ENCODE measurements at regions not wholly inside any gene's neighbourhood (a gene's known extent, or its start where the extent isn't known, plus 50 kb on each side); places are given as distances from the start of the nearest gene placed in this dataset.

DNA sequence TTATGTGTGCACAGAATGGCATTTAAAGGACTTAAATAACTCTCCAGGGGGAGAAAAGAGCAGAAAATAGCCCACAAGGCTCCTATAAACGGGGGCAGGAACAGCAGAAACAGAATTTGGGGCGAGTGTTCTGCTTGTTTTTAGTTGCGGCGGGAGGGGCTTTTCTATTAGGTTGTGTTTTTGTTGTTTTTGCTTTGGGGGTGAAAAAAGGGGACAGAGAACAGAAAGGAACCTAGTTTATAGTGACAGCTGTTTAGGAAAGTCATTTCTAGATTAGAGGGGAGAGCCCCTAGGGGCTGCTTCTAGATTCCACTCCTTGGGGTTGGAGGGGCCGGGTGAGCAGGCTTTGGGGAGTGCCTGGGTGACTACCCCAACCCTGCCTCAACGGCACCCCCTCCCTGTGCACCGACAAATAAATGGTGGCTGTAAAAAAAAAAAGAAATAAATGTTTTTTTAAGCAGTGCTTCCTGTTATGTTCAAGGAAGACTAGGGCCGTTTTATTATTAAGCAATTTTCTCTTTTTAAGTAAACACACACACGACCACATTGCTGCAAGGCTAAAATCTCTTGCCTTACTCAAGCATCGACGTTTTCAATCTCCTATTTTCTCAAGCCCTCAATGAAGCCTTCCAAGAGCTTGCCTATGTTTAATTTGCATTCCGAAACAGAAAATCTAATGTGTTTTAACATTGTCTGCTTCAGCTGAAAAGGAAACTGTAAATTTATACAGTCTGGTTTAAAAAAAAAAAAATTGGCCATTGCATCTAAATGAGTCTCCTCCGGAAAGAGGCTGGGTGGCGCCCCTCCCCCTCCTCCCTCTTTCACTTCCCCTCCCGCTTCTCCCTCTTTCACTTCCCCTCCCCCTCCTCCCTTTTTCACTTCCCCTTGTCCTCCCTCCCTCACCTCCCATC is 123.3 kb upstream of the TBL1X start:
- FAIRE-seq = no peak
- no peak for DNase-seq (ENCODE audit: low spot score)

DNA sequence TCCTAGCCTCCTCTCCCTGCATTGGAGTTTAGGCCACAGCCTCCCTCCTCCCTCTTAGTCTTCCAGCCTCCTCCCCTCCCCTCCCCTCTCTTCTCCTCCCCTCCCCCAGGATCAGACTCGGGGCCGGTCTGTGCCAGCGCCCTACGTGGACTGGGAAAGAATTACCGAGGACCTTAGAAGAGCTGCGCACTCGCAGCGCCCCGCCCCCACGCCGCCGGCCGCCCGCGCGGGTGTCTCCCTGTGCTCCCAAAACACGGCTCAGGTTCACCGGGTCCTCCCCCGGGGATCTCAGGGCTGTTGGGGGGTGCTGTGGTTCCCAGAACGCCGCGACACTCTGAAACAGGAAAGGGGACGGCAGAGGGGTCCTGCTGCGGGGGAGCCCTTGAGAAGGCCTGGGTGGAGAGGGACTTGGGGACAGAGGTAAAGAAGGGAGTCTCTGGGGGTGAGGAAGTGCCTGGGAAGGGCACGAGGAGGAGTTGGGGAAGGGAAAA is 122.3 kb upstream of the TBL1X start:
- peak; percentile 53 for DNase-seq (ENCODE audit: low spot score)
- no peak for FAIRE-seq

DNA sequence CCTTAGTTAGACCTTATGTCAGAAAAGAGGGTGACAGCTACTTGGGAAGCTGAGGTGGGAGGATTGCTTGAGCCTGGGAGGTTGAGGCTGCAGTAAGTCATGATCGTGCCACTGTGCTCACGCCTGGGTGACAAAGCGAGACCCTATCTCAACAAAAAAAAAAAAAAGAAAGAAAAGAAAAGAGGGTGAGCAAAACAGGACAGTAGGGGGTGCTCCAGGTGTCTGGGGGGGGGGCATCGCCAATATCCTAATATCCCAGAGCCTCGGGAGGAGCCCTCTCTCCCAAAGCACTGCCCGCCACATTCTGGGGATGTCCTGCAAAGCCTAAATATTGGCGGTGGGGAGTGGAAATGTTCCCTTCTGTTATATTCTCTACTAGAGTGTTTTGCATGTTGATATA is 120.9 kb upstream of the TBL1X start:
- DNase-seq (ENCODE audit: low spot score) (no peak), FAIRE-seq (no peak)

DNA sequence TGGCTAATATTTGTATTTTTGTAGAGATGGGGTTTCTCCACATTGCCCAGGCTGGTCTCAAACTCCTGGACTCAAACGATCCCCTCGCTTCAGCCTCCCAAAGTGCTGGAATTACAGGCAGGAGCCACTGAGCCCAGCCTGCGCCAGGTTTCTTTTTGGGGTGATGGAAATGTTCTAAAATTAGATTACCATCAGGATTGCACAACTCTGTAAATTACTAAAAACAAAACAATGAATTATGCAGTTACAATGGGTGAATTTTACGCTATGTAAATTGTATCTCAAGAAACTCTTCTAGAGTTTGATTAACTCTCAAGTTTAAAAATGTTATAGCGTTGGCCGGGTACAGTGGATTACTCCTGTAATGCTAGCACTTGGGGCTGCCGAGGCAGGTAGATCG is 118.9 kb upstream of the TBL1X start:
- FAIRE-seq (no peak), DNase-seq (ENCODE audit: low spot score) (no peak)

DNA sequence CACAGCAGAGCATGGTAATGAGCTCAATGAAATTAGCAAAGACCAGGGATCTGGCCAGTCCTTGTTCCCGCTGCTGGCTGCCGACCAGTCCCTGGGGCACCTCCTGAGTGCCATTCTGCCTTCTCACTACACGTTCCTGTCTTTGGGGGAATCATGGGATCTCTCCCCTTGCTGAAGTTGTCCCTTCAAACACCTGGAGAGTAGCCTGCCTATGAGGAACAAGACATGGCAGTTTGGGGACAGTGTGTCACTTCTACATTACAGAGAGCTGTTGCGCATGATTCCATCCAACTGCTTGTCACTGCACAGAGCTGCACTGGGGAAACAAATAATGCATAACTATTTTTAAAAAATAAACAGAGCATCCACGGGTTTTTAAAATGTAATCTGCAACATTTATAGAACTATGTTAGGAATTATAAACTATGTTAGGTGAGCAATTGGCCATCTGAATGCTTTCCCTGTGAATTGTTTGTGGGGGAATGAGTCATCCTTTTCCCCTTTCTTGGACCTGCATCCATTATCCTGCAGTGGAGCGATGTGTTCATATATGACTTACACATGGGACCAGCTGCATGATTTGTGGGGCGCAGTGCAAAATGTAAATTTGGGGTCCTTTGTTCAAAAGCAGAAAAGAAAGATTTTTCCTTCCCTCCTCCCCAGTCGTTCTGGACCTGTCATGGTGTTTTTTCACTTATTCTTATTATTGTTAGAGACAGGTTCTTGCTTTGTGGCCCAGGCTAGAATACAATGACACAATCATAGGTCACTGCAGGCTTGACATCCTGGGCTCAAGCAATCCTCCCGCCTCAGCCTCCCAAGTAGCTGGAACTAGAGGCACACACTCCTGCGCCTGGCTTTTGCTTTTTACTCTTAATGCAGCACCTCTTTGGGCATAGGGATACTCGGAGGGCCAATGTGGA is 115.0 kb upstream of the TBL1X start:
- peak; percentile 47 for FAIRE-seq

DNA sequence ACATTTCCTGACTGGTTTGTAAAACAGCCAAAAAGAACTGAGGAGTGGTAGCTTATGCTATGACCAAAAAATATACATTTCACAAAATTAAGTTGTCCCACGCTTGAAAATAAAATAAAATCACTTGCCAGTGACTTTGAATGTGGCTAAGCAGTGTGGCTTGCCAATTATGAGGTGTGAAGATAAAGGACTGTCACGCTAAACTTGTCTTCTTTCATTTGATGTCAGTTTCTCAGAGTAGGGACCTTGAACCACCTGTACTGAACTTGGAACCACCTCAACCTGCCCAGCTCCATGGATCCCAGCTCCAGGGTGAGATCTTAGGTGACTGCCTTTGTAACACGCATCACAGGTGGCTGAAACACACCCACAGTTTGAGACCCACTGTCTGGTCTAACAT is 113.7 kb upstream of the TBL1X start:
- DNase-seq (ENCODE audit: low spot score) = no peak
- FAIRE-seq = no peak

More for the DNA sequence above, 115.0 kb upstream of the TBL1X start:
- no peak for DNase-seq (ENCODE audit: low spot score)

DNA sequence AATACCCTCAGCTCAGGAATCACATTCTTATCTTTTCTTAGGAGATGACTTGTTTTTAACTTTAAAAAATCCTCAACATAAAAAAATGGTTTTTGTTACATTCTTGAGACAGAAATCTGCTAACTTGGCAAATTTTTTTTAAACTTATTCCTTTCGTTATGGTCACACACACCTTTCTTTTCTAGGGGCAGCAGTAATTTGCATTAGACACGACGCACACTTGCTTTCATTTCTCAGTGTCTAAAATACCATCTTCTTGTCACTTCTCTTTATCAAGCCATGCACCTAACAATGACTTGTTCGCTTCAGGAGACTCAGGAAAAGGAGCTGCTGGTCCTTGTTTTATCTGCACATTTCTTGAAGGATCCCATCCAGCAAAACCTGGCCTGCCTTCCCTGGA is 112.6 kb upstream of the TBL1X start:
- DNase-seq (ENCODE audit: low spot score) (no peak), FAIRE-seq (no peak)

- DNase-seq (ENCODE audit: low spot score) (no peak), FAIRE-seq (no peak)
Measured at GRCh38 chrX:9352694-9353411, 112.0 kb upstream of the TBL1X start.

GRCh38 chrX:9354918-9355317 is 109.9 kb upstream of the TBL1X start:
- FAIRE-seq (no peak), DNase-seq (ENCODE audit: low spot score) (no peak)

DNA sequence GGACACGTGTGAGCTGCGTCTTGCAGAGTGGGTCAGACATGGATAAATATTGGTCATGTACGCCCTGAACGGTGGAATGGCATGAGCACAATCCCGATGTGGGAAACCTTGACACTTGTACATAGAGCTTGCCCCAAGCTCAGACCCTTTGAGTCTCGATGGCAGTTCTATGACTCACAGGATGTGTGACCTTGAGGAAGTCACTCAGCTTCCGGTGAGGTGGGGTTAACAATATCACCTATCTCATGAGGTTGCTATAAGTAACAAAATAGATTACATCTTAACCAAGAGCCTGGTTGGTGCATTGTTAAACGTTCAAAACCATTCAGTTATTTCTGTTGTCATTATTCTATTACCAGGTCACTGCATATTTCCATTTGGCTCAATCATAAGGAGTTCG is 109.1 kb upstream of the TBL1X start:
- DNase-seq (ENCODE audit: low spot score) (no peak), FAIRE-seq (no peak)

- no peak for DNase-seq (ENCODE audit: low spot score)
- no peak for FAIRE-seq
Measured at GRCh38 chrX:9356846-9357245, 108.0 kb upstream of the TBL1X start.

DNA sequence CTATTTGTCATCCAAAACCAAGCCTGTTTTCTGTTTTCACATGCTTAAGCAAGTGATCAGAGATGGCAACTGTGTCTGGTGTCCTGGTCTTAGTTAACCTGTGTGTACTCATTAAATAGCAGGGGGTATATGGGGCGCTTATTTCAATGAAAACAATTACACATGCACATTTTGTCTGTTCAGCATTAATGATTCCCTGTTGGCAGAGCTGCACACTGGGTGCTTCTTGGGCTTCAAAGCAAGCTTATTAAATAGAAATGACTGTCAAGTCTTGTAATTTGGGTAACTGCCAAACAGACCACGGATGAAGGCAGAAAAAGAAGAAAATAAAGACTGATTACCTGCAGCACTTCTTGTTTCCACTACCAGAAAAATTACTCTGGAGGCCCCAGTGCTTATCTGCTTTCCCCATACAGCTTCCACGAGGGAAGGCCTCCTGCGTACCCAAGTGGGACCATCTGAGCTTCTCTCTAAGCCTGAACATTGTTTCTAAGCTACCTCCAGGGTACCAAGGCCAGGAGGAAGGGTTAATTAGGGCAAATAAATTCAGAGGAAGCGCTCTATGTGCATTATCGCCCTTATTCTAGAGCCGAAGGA is 107.2 kb upstream of the TBL1X start:
- DNase-seq (ENCODE audit: low spot score) (no peak), FAIRE-seq (no peak)

GRCh38 chrX:9362363-9362928 is 102.4 kb upstream of the TBL1X start:
- FAIRE-seq (no peak), DNase-seq (ENCODE audit: low spot score) (no peak)

GRCh38 chrX:9367421-9367820 is 97.4 kb upstream of the TBL1X start:
- DNase-seq (ENCODE audit: low spot score) = no peak
- no peak for FAIRE-seq

- FAIRE-seq = no peak
- DNase-seq (ENCODE audit: low spot score) = no peak
Measured at GRCh38 chrX:9368262-9368661, 96.6 kb upstream of the TBL1X start.

- FAIRE-seq (no peak), DNase-seq (ENCODE audit: low spot score) (no peak)
Measured at GRCh38 chrX:9369802-9370291, 95.0 kb upstream of the TBL1X start.

DNA sequence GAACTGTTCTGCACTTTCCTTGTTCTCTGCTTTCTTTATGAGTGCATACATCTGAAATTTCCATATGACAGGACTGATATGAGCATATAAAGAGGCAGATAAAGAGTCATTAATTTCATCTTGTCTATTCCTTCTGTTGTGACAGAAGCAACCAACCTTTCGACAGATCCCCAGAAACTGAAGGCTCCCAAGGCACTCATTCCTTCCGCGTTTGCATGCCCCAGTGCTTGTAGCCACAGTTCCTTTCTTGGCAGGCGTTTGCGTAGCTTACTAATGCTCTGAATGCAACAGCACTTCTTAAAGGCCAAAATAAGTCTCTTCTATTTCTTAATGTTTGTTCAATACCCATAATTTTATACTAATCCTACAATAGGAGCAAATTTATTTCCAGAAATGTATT is 94.0 kb upstream of the TBL1X start:
- DNase-seq (ENCODE audit: low spot score) = no peak

GRCh38 chrX:9372866-9373265 is 92.0 kb upstream of the TBL1X start:
- no peak for FAIRE-seq
- DNase-seq (ENCODE audit: low spot score) = no peak

More for the DNA sequence above, 94.0 kb upstream of the TBL1X start:
- no peak for FAIRE-seq

DNA sequence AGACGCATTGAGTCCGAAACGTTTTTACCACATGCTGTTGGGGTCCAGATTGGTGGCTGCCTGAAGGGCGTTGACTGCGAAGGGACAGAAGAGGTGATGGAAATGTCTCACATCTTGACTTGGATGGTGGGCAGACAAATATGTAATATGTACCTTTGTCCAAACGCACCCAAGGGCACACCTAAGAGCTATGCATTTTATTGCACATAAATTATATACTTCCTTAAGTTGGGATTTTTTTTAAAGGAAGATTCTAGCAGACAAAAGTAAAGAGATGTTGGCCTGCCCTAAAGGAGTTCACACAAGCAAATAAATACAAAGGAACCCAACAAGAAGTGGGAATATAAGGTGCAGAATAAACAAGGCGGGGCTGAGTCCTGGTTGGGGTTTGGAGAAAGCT is 91.1 kb upstream of the TBL1X start:
- no peak for FAIRE-seq
- DNase-seq (ENCODE audit: low spot score) = no peak

- FAIRE-seq = no peak
- DNase-seq (ENCODE audit: low spot score) = no peak
Measured at GRCh38 chrX:9374555-9374954, 90.3 kb upstream of the TBL1X start.

DNA sequence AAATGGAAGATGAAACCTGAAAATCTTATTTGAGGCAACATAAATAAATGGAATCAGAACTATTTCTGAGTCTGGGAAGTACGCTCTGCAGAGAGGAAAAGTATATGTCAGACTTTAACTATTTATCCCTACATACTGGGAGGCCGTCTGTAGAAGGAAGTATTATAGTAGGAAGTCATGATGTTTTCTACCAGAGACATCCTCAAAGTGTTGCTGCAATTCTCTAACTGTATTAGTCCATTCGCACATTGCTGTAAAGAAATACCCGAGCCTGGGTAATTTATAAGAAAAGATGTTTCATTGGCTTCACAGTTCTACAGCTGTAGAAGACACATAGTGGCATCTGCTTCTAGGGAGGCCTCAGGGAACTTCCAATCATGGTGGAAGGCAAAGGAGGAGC is 88.7 kb upstream of the TBL1X start:
- DNase-seq (ENCODE audit: low spot score) (no peak), FAIRE-seq (no peak)

Data from RCC 7860 (cell line).